UCSD-AML1 (cell line): ENCODE measurements at regions not wholly inside any gene's neighbourhood (a gene's known extent, or its start where the extent isn't known, plus 50 kb on each side); places are given as distances from the start of the nearest gene placed in this dataset.

Experiments used
- DNase-seq: peaks from one replicate; lab custom pipeline; 2025; ENCODE audit not compliant: unreplicated experiment; lab: John Stamatoyannopoulos, UW

- peak; percentile 10 for DNase-seq
These were observed 182.6 kb upstream of the THSD7B start for GRCh38 chr2:136582628-136583205.

DNA sequence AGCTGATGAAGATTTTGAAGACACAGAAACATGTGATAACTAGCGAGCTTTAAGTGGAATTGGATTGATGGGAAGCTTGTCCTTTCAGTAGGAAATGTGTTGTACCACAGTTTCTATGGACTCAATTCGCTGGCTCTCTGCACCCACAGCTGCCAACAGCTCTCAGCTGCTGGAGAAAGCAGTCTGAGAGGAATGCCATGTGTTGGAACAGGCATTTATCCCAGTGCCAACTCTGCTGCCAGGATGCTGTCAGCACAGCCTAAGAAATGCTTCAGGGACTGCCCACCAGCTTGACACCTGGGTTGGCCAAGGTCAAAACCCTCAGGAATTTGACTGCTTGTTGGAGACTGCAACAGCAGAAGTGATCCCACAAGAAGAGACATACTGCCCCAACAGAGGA lies 193.0 kb upstream of the THSD7B start:
- DNase-seq, result no peak

DNA sequence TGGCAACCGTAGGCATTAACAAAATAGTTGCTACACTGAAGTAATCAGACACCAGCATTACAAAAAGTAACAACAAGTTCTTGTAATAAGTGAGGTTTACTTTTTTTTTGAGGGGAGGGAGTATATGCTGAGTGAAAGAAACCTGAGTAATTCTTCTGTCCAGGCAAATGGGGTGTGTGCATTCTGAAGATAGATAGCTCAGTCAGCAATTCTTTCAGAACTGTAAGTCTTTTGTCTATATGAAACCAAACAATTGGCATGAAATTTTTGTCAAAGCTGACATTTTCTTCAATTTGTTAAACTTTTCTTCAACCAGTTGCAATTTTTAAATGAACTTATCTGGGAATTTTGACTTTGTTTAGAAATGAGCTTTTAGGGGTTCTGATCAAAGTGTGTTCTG lies 208.1 kb upstream of the THSD7B start:
- no peak for DNase-seq

DNA sequence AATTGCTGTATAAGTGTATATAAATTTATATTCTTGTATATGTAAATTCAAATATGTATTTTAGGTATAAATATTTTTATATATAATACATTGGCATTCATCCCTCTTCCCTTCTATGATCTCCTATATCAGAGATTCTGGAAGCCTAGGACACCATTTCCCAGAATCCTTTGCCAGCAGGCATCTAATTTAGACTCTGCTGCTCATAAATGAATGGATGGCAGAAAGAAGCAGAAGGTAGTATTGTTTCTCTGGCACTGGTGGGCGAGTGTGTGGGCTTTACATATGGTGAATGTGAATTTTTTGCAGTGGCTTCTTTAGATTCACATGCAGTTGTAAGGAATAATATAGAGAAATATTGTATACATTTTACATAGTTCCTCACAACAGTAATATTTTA lies 215.2 kb upstream of the THSD7B start:
- DNase-seq, result no peak

DNA sequence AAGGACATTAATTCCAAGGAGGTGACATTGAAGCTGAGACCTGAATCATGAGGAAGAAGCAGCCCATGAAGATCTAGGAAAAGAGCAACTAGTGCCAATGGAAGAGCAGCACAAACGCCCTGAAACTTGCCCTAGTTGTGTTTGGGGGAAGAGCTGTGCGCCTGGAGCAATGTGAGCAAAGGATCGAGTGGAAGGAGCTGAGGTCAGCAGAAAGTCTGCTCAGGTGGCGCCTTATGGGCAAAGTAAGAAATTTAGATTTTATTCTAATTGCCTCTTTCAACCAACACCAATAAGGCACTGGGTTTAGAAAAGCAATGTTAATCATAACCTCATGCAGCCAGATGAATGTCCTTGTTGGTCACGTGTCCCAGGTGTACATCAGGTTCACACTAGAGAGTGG lies 226.0 kb upstream of the THSD7B start:
- no peak for DNase-seq

DNA sequence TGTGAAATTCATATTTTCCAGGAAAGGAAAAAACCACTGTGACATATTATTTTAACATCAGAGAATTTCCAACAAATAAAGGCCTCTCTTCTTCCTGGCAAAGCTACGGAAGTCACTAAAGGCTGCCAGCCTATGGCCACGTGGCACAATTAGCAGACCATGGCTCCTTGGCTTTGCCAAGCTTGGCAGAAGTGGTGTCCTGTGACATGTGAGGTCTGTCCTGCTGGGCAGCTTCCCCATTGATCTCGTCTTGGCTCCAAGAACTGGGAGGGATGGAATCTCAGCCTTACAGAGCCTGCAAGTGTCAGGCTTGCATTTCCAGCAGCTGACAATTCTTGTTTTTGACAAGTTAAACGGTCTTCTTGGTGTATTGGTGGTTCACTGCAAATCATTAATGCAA lies 226.9 kb upstream of the THSD7B start:
- DNase-seq, result no peak

- no peak for DNase-seq
These were observed 230.5 kb upstream of the THSD7B start for GRCh38 chr2:136534811-136535210.

DNA sequence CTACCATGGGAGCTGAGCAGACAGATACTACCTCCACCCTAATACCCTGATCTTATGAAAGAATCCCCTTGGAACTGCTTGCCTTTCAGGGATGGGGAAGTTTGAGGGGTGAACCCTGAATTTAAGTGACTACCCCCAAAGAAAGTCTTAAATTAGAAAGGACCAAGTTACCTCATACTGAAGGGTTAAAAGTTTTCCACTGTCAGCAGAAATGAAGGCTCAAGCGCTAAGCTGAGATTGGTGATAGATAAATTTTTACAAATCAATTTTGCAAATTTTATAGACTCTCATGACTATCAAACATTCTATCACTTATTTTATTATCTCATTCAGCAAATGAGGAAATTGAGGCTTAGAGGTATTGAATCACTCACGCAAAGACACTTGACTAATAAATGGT lies 233.2 kb upstream of the THSD7B start:
- DNase-seq, result no peak

DNA sequence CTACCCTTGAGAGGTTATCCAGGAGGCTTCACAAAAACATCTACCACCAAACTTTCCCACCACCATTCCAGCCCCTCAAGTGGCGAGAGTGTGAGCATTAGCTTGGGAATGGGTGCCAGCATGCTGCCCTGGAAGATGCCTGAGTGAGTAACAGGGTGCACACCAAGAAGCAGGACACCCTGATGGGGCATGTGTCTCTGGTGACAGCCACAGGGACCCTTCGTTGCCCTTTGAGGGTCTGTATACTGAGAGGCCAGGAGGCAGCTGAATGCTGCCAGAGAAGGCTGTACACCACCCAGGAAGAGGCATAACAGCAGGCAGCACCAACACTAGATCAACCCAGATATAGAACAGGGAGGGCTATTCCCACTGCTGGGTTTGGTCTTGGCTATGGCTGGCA lies 233.6 kb upstream of the THSD7B start:
- DNase-seq, result no peak

DNA sequence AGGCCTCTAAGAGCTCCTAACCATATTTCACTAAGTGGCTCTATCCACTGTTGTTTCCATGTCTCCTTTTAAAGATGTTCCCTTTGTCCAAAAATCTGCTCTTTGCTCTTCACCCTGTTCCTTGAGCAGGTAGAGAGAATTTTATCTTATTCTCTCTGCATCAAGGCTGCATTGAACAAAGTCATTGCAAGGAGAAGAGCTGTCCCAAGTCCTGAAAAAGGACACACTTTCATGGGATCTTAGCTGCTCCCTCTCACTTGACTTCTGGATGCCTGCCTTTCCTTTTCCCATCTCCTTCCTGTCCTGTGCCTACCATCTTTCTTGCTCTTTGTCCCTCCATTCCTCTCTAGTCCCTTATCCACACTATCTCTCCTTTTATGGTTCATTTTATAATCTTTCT lies 235.2 kb upstream of the THSD7B start:
- no peak for DNase-seq

DNA sequence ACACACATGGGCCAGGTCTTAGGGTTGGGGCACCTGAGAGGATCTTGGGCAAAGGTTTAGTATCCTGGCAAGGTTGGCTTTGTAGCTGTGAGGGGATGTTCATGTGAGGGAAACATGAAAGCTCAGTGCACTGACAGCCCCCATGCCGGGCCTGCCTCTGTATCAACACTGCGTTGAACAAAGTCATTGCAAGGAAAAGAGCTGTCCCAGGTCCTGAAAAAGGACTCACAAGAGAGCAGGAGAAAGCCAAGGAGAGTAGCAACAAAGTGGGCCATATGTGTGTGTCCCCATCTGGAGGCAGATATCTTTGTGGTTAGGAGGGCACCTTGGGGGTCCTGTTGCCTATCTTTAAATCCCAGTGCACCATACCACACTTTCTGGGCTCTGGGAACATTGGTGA lies 237.8 kb upstream of the THSD7B start:
- DNase-seq, result no peak

DNA sequence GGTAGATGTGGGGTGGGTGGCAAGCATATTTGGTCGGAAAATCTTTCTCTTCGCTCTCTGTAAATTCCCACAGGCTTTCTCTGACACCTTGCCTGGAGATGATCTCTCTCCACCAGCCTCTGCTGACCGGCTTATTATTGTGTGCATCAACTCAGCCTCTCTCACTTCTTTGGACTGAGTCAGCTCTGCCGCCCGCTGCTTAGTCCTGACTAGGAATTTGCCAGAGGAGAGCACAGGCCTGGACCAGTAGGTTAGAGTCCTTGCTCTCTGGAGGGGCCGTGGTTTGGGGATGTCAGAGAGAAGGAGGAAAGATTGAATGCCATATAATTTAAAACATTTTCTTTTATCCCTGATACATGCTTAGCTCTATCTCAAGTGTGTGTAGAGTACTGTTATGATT lies 242.6 kb upstream of the THSD7B start:
- no peak for DNase-seq

- no peak for DNase-seq
These were observed 247.6 kb upstream of the THSD7B start for GRCh38 chr2:136517716-136518115.

DNA sequence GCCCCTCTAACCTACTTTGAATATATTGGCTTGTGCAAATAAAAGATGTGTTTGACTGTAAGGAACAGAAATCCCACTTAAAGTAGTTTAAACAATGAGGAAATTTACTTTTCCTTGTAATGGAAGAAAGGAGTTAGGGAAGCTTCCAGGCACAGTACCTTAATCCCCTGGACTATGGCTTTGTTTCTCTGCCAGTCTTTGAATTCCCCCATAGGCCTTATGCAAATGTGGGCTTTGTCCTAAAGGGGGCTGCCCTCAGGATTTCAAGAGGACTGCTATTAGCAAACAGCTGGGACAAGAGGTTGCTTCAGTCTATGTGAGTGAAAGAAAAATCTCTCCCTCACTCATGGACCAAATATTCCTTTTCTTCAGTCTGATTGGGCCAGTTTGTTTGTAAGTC lies 255.1 kb upstream of the THSD7B start:
- no peak for DNase-seq

DNA sequence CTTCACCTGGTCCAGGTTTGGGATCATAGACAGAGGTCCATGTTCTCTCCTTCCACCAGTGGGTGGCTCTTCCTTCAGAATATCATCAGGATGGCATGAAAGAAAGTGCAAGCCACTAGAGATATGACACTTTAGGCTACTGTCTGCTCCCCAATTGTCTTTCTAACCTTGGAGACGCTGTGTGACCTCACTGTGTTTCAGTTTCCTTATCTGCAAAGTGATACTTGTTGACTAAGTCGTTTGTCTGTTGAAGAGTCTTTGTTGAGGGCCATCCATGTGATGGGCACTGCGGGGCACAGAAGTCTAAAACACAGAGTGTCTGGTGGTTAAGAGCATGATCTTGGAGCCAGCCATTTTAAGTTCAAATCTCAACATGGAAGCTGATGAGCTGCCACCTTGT lies 259.9 kb upstream of the THSD7B start:
- no peak for DNase-seq

GRCh38 chr2:136502660-136503059 lies 262.7 kb upstream of the THSD7B start:
- DNase-seq, result no peak

GRCh38 chr2:136497709-136498108 lies 267.6 kb upstream of the THSD7B start:
- DNase-seq, result no peak

DNA sequence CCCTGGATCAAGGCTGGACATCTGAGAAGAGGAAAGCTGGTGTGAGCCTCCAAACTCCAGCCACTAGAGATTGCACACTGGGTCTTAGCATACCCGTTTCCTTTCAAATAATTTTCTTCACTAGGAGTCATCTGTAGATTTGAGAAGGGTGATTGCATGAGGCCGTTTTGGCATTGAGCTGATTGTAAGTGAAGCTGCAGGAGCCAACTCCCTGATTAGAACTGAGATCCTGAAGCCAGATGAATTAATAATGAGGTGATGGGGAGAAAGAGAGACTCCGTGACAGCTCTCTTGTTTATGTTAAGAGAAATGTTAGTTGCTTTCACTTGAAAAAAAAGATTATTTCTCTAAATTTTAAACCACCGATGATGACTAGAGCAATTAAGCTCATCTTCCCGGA lies 268.4 kb upstream of the THSD7B start:
- DNase-seq, result no peak

DNA sequence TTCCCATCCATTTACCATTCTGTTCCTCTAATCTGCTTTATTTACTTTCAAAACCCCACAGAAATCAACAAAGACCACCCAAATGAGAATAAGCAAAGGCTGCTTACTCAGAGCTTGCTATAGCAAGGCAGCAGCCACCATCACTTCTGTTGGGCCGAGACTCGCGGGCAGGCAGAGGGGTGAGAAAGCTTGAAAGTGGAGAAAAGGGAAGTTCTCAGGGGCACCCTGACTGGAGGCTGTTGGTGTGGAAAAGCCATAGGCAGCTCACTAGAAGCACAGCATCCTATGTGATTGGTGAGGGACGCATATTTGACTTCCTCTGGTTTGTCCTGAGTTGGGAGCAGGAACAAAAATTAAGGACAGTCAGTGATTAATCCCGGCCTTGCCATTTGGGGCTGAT lies 269.7 kb upstream of the THSD7B start:
- no peak for DNase-seq

DNA sequence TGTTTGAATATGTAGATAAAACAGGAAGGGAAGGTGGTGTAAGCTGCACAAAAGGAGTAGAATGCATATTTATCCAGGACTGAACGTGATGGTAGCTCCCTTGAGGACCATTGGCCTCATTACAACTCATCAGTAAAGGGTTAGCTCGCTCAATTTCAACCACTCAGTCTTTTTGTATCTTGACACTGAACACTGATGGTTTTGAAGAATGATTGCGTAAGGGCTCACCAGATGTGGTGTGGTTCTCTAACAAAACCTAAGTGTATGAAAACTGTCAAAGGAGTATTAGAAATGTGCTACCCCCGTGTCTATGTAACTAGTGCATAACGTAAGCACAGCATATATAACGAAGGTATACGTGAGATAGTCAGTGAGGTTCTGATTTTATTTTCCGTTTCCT lies 272.4 kb upstream of the THSD7B start:
- DNase-seq, result no peak

DNA sequence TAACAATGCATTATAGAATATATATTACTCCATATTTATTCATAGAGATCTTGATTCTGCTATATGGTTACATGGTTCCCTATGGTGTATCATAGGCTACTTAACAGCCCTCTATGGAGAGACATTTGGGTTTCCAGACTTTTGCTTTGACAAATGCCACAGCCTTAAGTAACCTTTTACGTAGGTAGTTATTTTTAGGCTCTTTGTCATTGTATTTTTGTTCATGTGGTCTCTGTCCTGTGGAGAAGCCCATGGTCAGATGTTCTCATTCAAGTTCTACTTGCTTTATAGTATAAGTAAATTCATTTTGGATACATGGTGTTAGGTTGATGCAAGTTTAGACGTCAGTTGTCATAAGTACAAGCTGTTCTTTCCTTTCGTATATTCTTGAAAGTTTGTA lies 275.2 kb upstream of the THSD7B start:
- DNase-seq, result no peak

GRCh38 chr2:136487421-136487820 lies 277.9 kb upstream of the THSD7B start:
- no peak for DNase-seq

DNA sequence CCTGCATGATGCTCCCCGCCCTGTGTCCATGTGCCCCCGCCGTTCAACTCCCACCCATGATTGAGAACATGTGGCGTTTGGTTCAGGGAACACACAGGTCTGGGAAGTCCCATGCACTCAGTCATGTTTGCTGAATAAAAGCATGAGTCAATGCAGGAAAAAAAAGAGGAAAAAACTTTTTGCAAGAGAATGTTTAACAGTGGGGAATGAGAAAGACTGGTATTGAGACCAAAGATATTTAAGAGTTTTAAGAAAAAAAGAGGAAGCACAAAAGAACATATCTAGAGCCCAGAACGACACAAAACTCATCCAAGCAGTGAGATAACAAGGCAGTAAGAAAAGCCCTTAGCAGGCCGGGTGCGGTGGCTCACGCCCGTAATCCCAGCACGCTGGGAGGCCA lies 279.2 kb upstream of the THSD7B start:
- no peak for DNase-seq

DNA sequence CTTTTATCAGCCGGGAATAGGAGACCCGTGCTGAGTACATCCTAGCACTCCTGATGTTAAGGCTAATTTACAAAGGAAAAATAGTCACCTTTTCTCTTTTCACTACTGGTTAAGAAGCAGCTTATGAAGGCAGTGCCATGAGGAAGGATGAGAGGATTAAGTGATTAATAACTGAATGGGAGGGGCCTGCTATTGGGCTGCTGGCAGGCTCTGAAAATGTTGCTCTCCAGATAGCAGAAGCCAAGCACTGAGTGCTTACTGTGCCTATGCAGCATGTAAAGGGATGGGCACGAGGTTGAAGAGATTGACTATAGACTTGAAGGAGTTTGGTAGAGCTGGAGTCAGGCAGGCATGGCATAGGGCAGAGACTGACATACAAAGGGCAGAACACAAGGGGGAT lies 282.4 kb upstream of the THSD7B start:
- no peak for DNase-seq
